Endothelial cell (in vitro differentiated cells): ENCODE measurements at regions not wholly inside any gene's neighbourhood (a gene's known extent, or its start where the extent isn't known, plus 50 kb on each side); places are given as distances from the start of the nearest gene placed in this dataset.

ENCODE experiments used
- DNase-seq: peaks from one replicate; pipeline ENCODE4 v3.0.0; 2021; ENCODE audit warnings: low spot score
- H3K27ac Mint-ChIP-seq: one replicate; pipeline ENCODE4 v1.8.0; 2021; ENCODE audit warnings: mixed read lengths, inconsistent platforms; ENCODE audit not compliant: unreplicated experiment
- H3K27me3 Mint-ChIP-seq: one replicate; pipeline ENCODE4 v1.8.0; 2021; ENCODE audit warnings: mild to moderate bottlenecking, moderate library complexity, mixed read lengths, inconsistent platforms; ENCODE audit not compliant: unreplicated experiment
- H3K36me3 Mint-ChIP-seq: one replicate; pipeline ENCODE4 v1.8.0; 2021; ENCODE audit warnings: mild to moderate bottlenecking, low read depth, mixed read lengths, inconsistent platforms; ENCODE audit not compliant: unreplicated experiment
- H3K4me1 Mint-ChIP-seq: one replicate; pipeline ENCODE4 v1.8.0; 2021; ENCODE audit warnings: mild to moderate bottlenecking, mixed read lengths, inconsistent platforms; ENCODE audit not compliant: unreplicated experiment
- H3K4me3 Mint-ChIP-seq: one replicate; pipeline ENCODE4 v1.8.0; 2021; ENCODE audit warnings: mild to moderate bottlenecking, mixed read lengths, inconsistent platforms; ENCODE audit not compliant: unreplicated experiment
- H3K9me3 Mint-ChIP-seq: one replicate; pipeline ENCODE4 v1.8.0; 2021; ENCODE audit warnings: mixed read lengths, inconsistent platforms; ENCODE audit not compliant: unreplicated experiment
- TF ChIP-seq, protein P1 (sequence below): fragments of 200-600 bp; sonication (generic); IDR thresholded peaks from one replicate; pipeline ENCODE4 v1.5.0; 2021; ENCODE audit warnings: antibody characterized with exemption; ENCODE audit not compliant: unreplicated experiment

DNA sequence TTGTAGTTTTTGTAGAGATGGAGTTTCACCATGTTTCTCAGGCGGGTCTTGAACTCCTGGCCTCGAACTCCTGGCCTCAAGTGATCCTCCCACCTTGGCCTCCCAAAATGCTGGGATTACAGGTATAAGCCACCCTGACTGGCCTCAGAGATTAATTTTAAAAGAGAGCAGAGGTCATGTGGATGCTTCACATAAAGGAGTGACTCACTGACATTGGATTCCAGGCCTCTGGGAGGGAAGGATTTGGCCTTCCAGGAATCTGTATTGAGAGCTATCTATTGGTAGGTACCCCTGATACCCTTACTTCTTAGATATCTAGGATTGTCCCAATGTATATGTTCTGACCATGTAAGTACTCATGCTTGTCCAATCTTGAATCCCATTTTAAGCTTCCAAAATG, 138.4 kb downstream of the FAM161A start:
- Mint-ChIP-seq H3K9me3 (no peaks in the 10 kb centered on the region), H3K4me3 (no peak overlapping the region)

DNA sequence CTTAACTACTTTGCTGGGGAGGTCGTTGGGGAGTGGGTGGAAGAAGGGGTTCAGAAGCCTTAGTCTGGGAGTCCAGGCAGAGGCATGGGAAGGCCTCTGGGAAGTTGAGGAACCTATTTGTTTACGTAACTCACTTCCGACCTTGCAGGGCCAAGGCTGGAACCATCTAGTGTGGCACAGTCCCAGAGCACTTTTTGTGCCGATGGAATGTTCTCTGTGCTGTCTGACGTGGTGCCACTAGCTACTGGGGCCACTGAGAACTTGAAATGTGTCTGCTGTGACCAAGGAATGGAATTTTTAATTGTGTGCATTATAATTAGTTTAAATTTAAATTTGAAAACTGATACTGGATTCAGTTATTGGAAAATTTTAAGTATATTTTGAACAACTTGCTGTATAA, 139.7 kb downstream of the FAM161A start:
- TF ChIP-seq, protein P1, sequence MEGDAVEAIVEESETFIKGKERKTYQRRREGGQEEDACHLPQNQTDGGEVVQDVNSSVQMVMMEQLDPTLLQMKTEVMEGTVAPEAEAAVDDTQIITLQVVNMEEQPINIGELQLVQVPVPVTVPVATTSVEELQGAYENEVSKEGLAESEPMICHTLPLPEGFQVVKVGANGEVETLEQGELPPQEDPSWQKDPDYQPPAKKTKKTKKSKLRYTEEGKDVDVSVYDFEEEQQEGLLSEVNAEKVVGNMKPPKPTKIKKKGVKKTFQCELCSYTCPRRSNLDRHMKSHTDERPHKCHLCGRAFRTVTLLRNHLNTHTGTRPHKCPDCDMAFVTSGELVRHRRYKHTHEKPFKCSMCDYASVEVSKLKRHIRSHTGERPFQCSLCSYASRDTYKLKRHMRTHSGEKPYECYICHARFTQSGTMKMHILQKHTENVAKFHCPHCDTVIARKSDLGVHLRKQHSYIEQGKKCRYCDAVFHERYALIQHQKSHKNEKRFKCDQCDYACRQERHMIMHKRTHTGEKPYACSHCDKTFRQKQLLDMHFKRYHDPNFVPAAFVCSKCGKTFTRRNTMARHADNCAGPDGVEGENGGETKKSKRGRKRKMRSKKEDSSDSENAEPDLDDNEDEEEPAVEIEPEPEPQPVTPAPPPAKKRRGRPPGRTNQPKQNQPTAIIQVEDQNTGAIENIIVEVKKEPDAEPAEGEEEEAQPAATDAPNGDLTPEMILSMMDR, result no peak
- no peak overlapping the region for H3K27ac Mint-ChIP-seq
- no peak for DNase-seq

More for the DNA sequence above, 138.4 kb downstream of the FAM161A start:
- TF ChIP-seq, protein P1, result no peak
- H3K27ac Mint-ChIP-seq, result no peak overlapping the region
- H3K36me3 Mint-ChIP-seq, result no peaks in the 10 kb centered on the region
- DNase-seq, result no peak
- no peaks in the 10 kb centered on the region for H3K4me1 Mint-ChIP-seq
- H3K27me3 Mint-ChIP-seq, result no peaks in the 10 kb centered on the region

DNA sequence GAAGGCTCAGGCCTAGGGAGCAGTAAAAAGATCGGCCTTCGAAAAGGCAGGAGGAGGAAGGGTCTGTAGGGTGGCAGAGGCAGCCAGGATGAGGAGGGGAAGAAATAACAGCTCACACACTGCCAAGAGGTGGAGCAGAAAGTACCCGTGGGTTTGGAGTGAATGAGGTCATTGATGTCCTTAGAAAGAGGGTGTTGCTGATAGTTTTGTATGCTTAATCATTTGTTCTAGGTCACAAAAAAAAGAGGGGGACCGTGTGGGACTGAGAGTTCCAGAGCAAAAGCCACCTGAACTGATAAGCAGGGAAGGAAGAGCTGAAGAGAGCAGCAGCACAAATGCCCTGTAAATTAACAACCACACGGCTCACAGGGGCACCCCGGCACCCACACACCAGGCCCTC, 140.4 kb downstream of the FAM161A start:
- no peak overlapping the region for H3K27ac Mint-ChIP-seq
- no peaks in the 10 kb centered on the region for H3K4me1 Mint-ChIP-seq
- TF ChIP-seq, protein P1, result no peak
- DNase-seq, result no peak
- H3K4me3 Mint-ChIP-seq, result no peak overlapping the region
- no peaks in the 10 kb centered on the region for H3K9me3 Mint-ChIP-seq
- no peaks in the 10 kb centered on the region for H3K36me3 Mint-ChIP-seq
- H3K27me3 Mint-ChIP-seq, result peaks cover 2% of the 10 kb centered on the region

More for the DNA sequence above, 139.7 kb downstream of the FAM161A start:
- Mint-ChIP-seq H3K9me3 (no peaks in the 10 kb centered on the region), H3K4me1 (no peaks in the 10 kb centered on the region), H3K36me3 (no peaks in the 10 kb centered on the region), H3K4me3 (no peak overlapping the region), H3K27me3 (no peaks in the 10 kb centered on the region)

DNA sequence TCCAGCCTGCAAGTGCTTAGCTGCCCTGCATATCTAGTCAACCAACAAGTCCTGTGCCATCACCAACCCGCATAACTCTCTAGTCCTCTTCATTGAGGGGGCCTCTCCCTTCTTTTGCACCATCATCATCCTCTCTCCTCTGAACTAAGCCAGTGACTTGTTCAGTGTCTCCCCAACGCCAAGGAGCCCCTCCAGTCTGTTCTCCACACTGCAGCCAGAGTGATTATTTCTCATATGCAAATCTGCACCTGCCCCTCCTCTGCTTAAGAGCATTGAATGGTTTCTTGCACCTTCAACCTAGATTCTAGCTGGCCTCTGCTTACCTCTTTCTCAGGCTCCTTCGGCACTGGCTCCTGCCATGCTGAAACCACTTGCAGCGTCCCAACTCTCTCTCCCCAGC, 141.8 kb downstream of the FAM161A start:
- TF ChIP-seq, protein P1, result no peak

DNA sequence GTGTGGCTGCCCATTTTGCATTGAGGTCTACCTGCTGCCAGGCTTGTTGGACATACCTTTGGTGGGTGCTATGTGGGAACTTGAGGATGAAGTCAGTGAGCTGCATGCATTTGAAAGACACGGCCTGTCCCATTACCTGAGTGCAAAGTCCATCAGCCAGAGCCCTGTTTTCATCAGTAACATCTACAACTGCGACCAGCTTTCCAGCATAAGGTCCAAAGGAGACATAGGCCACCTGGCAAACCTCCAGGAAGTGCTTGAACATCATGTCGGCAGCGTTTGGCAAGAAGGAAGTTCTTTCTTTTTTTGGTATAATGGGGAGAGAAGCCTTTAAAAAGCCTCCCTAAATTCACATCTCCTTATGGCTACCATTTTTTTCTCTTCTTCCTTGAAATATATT, 143.1 kb downstream of the FAM161A start:
- H3K4me3 Mint-ChIP-seq, result no peak overlapping the region
- TF ChIP-seq, protein P1, result no peak
- H3K27ac Mint-ChIP-seq, result no peak overlapping the region
- H3K4me1 Mint-ChIP-seq, result no peaks in the 10 kb centered on the region
- H3K36me3 Mint-ChIP-seq, result no peaks in the 10 kb centered on the region
- H3K27me3 Mint-ChIP-seq, result peaks cover 2% of the 10 kb centered on the region
- no peaks in the 10 kb centered on the region for H3K9me3 Mint-ChIP-seq
- no peak for DNase-seq

More for the DNA sequence above, 141.8 kb downstream of the FAM161A start:
- H3K9me3 Mint-ChIP-seq, result no peaks in the 10 kb centered on the region
- no peak overlapping the region for H3K27ac Mint-ChIP-seq
- DNase-seq, result no peak
- H3K36me3 Mint-ChIP-seq, result no peaks in the 10 kb centered on the region
- H3K4me3 Mint-ChIP-seq, result no peak overlapping the region
- H3K4me1 Mint-ChIP-seq, result no peaks in the 10 kb centered on the region
- peaks cover 2% of the 10 kb centered on the region for H3K27me3 Mint-ChIP-seq
